A673 (cell line): ENCODE measurements at regions not wholly inside any gene's neighbourhood (a gene's known extent, or its start where the extent isn't known, plus 50 kb on each side); places are given as distances from the start of the nearest gene placed in this dataset.

Source experiments
- BruUV-seq: library from RNA; stranded (reverse); fragments of 400-500 nt; replicated peaks from 2 replicates; lab custom pipeline; 2021; lab: Mats Ljungman, UMichigan
- CTCF ChIA-PET: fragments of 300-600 bp; sonication (Branson Sonifier 250); formaldehyde crosslinking; loops from one replicate; lab custom pipeline; 2022; ENCODE audit warnings: antibody characterized with exemption; lab: Charles Lee
- POLR2A ChIA-PET: fragments of 300-600 bp; sonication (Branson Sonifier 250); formaldehyde crosslinking; loops from one replicate; lab custom pipeline; 2022; ENCODE audit warnings: antibody characterized with exemption; ENCODE audit not compliant: low non-redundant PET; lab: Charles Lee
- DNase-seq: peaks from one replicate; pipeline ENCODE4 v3.0.0-alpha.2; 2015; ENCODE audit warnings: low spot score
- H3K27ac ChIP-seq: fragments of 200-600 bp; sonication (generic); 2 replicates; pipeline ENCODE4 v1.5.1; 2016; ENCODE audit warnings: mixed run types, low read depth, mild to moderate bottlenecking, mixed read lengths, antibody characterized with exemption, low read length; ENCODE audit not compliant: poor library complexity, severe bottlenecking
- H3K27me3 ChIP-seq: fragments of 200-600 bp; sonication (generic); replicated peaks from 2 replicates; pipeline ENCODE4 v1.6.1; 2017; ENCODE audit warnings: mixed run types, low read depth, mild to moderate bottlenecking, mixed read lengths, antibody characterized with exemption, low read length; ENCODE audit not compliant: insufficient read depth, poor library complexity
- H3K36me3 ChIP-seq: fragments of 200-600 bp; sonication (generic); 2 replicates; pipeline ENCODE4 v1.6.1; 2016; ENCODE audit warnings: mixed run types, mild to moderate bottlenecking, mixed read lengths, antibody characterized with exemption, low read length; ENCODE audit not compliant: insufficient read depth, poor library complexity, severe bottlenecking
- H3K4me1 ChIP-seq: fragments of 200-600 bp; sonication (generic); 2 replicates; pipeline ENCODE4 v1.6.1; 2017; ENCODE audit warnings: mixed run types, mild to moderate bottlenecking, mixed read lengths, antibody characterized with exemption, low read length; ENCODE audit not compliant: insufficient read depth, poor library complexity, severe bottlenecking
- H3K4me3 ChIP-seq: fragments of 200-600 bp; sonication (generic); 2 replicates; pipeline ENCODE4 v1.5.1; 2016; ENCODE audit warnings: low read depth, mixed run types, mild to moderate bottlenecking, mixed read lengths, low read length; ENCODE audit not compliant: poor library complexity, severe bottlenecking
- H3K9me3 ChIP-seq: fragments of 200-600 bp; sonication (generic); 2 replicates; pipeline ENCODE4 v1.6.1; 2016; ENCODE audit warnings: mixed run types, low read depth, mild to moderate bottlenecking, mixed read lengths, antibody characterized with exemption, low read length; ENCODE audit not compliant: poor library complexity, severe bottlenecking
- CTCF ChIP-seq: fragments of 300-800, 200-600 bp; sonication (generic); conservative IDR thresholded peaks from 2 replicates; pipeline ENCODE4 v1.5.1; 2017; ENCODE audit warnings: low read depth, mild to moderate bottlenecking, antibody characterized with exemption, low read length, moderate library complexity, mixed read lengths
- EZH2 ChIP-seq: fragments of 200-600 bp; sonication (generic); IDR thresholded peaks from 2 replicates; pipeline ENCODE4 v1.6.1; 2017; ENCODE audit warnings: borderline replicate concordance, low read depth, mild to moderate bottlenecking, mixed read lengths, antibody characterized with exemption, low read length; ENCODE audit not compliant: poor library complexity, severe bottlenecking
- intact Hi-C: fragments of 100-400 bp; cut with micrococcal nuclease; formaldehyde crosslinking; loops from one replicate; pipeline ENCODE4 v1.10.0; 2022; ENCODE audit not compliant: unreplicated experiment

DNA sequence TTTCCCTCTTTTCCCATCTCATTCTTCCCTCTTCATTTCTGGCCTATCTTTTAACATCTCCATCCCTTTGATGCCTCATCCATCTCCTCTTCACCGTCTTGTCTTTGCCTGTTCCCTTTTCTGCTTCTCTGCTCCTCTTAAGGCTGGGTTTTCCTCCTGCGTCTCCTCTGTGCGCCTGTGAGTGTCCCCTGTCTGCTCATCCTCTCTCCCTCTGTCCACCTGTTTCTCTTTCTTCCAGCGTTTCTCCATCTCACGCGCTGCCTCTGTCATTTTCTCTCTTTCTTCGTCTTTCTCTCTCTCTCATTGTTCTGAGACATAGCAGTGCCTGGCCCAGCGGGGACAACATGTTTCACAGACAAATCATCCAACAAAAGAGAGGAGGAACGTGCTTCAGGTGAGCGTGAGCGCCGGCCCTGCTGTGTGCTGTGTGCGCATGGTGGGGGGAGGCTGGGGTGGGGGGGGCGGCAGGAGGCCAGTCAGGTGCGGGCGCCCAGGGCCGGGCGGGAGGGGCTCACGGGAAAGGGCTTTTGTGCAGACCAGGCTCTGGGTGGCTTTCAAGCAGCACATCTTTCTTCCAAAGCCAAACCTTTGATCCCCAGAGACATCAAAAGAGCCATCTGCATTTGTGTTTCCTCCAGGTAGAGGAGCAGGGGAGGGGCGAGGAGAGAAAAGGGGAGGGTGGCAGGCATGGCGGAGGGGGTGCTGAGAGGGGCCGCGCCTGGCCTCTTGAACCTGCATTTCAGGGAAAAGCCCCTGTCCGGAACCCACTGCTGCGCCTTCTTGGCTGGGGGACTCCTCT is 121.3 kb downstream of the VEGFA start:
- no peak overlapping the region for H3K4me3 ChIP-seq
- H3K27ac ChIP-seq, result no peak overlapping the region
- no TSS peak for BruUV-seq
- H3K27me3 ChIP-seq, result no peaks in the 10 kb centered on the region
- H3K36me3 ChIP-seq, result no peaks in the 10 kb centered on the region
- TF ChIP-seq EZH2, result no peak
- no peak for TF ChIP-seq CTCF
- no peaks in the 10 kb centered on the region for H3K4me1 ChIP-seq
- no peak for DNase-seq
- POLR2A ChIA-PET, result no interaction called here
- no peaks in the 10 kb centered on the region for H3K9me3 ChIP-seq
- intact Hi-C loops, result no loop called here
- CTCF ChIA-PET, result no interaction called here

DNA sequence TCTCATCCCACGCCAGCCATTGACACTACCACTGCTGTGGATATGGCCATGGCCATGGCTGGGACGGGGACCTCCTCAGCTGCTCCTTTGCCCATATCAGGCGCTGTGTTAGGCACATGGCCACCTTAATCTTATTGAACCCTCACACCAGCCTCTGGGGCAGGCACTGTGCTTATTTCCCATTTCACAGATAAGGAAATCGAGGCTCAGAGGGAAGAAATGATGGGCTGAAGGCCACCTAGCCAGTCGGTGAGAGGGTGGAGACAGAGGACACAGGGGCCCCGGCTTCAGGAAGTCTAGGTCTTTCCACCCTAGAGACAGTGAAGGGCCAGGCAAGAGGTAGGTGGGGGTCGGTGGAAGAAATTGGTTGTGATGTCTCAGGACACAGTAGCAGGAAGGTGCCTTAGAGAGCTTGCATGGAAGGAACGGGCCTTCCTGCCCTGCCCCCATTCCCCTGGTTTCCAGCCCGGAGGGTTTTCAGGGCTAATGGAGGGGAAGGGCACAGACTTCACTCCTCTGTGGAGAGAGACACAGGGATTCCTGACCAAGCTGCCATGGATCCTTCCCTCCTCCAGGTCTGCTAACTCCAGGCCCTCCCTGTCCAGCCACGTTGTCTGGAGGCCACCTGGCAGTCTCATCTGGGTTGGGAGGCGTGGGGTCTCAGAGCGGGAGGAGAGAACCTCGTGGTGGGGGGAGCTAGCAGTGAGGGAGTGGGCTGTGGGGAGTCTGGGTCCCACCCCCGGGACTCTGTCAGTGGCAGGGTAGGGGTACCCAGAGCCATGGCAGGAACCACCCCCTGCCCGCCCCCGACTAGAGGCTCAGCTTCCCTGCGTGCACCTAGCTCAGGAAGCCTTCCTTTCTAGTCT is 120.4 kb downstream of the VEGFA start:
- no TSS peak for BruUV-seq
- H3K27me3 ChIP-seq, result no peaks in the 10 kb centered on the region
- ChIA-PET CTCF (no interaction called here), POLR2A (no interaction called here)
- no peaks in the 10 kb centered on the region for H3K36me3 ChIP-seq
- intact Hi-C loops, result no loop called here
- H3K4me1 ChIP-seq, result no peaks in the 10 kb centered on the region
- no peak overlapping the region for H3K4me3 ChIP-seq
- H3K27ac ChIP-seq, result no peak overlapping the region
- no peak for DNase-seq
- no peaks in the 10 kb centered on the region for H3K9me3 ChIP-seq
- TF ChIP-seq CTCF, result no peak
- no peak for TF ChIP-seq EZH2

DNA sequence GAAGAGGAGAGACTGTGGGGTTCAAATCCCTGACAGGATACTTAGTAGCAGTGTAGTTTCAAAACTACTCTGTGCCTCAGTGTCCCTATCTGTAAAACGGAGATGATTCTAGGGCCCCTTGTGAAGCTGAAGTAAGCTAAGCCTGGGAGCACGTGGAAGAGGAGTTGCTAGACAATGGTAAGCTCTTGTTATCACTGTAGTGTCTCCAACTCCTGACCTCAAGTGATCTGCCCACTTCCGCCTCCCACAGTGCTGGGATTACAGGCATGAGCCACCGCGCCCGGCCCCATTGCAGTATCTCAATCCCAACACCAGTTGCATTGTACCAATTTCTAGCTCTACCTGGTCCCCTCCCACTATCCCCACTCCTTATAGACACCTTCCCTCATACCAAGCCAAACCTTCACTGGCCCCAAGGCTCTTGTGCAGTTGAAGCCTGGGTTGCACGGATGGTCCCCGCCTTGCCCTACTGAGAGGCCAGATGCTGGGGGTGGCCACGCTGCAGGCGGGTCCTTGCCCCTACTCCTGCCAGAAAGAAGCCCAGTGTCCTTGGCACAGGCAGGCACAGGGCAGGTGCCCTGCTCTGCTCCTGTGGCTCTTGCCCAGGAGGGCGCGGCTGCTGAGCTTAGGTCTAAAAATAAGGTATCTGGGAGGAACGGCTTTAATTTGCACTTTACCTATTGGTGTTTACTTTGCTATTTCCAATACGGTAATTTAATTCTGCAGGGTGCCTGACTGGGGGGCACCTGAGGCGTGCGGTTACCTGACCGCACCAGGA is 118.1 kb downstream of the VEGFA start:
- H3K4me1 ChIP-seq, result no peaks in the 10 kb centered on the region
- H3K27me3 ChIP-seq, result no peaks in the 10 kb centered on the region
- POLR2A ChIA-PET, result no interaction called here
- TF ChIP-seq CTCF (no peak), EZH2 (no peak)
- no TSS peak for BruUV-seq
- CTCF ChIA-PET, result no interaction called here
- no peak overlapping the region for H3K4me3 ChIP-seq
- intact Hi-C loops, result no loop called here
- H3K27ac ChIP-seq, result no peak overlapping the region
- no peaks in the 10 kb centered on the region for H3K9me3 ChIP-seq
- DNase-seq, result no peak
- no peaks in the 10 kb centered on the region for H3K36me3 ChIP-seq
